CD4-positive, alpha-beta T cell (primary cell): ENCODE measurements at regions not wholly inside any gene's neighbourhood (a gene's known extent, or its start where the extent isn't known, plus 50 kb on each side); places are given as distances from the start of the nearest gene placed in this dataset.

Experiments
- ATAC-seq: fragments of 200-7000 bp; cut with Tn5 transposase; one replicate; pipeline ENCODE4 v1.10.0; 2022; ENCODE audit warnings: mild to moderate bottlenecking; ENCODE audit not compliant: poor library complexity
- CTCF ChIA-PET: fragments of 350-600 bp; sonication (Branson Sonifier 250); formaldehyde crosslinking; loops from one replicate; lab custom pipeline; 2021; ENCODE audit warnings: antibody characterized with exemption, inconsistent platforms; lab: Charles Lee
- POLR2A ChIA-PET: fragments of 350-600 bp; sonication (Branson Sonifier 250); formaldehyde crosslinking; loops from one replicate; lab custom pipeline; 2021; ENCODE audit warnings: antibody characterized with exemption, inconsistent platforms; lab: Charles Lee
- DNase-seq, 14 experiments: peaks; one replicate each; pipeline ENCODE4 v3.0.0-alpha.2; 2013 to 2020; ENCODE audit warnings: mixed read lengths in 2 of 14
- H3K27ac ChIP-seq, 2 donors: one replicate each; pipeline versions ENCODE4 v1.5.1 to v1.7.0; 2013; ENCODE audit warnings: low read length in 2 of 2, low read depth in 1 of 2, mild to moderate bottlenecking in 1 of 2
- H3K27me3 ChIP-seq, 2 experiments: 1 replicate in 1 of 2; 2 replicates in 1 of 2; pipeline versions ENCODE4 v1.6.1 to v1.7.0; 2013; ENCODE audit warnings: low read length in 2 of 2, control low read depth in 1 of 2, mild to moderate bottlenecking in 1 of 2, moderate library complexity in 1 of 2; ENCODE audit not compliant: insufficient read depth in 2 of 2, control insufficient read depth in 1 of 2
- H3K36me3 ChIP-seq: one replicate; pipeline ENCODE4 v1.6.1; 2013; ENCODE audit warnings: low read length, control low read depth; ENCODE audit not compliant: insufficient read depth
- H3K4me1 ChIP-seq: one replicate; pipeline ENCODE4 v1.6.1; 2013; ENCODE audit warnings: low read length, control low read depth; ENCODE audit not compliant: insufficient read depth
- H3K4me3 ChIP-seq: one replicate; pipeline ENCODE4 v1.5.1; 2013; ENCODE audit warnings: mild to moderate bottlenecking, low read length, moderate library complexity
- H3K9me3 ChIP-seq, 2 experiments: 1 replicate in 1 of 2; 2 replicates in 1 of 2; pipeline versions ENCODE4 v1.6.1 to v1.7.0; 2013; ENCODE audit warnings: low read length in 2 of 2, mild to moderate bottlenecking in 2 of 2, control low read depth in 1 of 2, moderate library complexity in 1 of 2; ENCODE audit not compliant: control insufficient read depth in 1 of 2, insufficient read depth in 1 of 2
- H3K27ac Mint-ChIP-seq: one replicate; pipeline ENCODE4 v1.8.0; 2020; ENCODE audit warnings: mixed read lengths
- H3K27me3 Mint-ChIP-seq: one replicate; pipeline ENCODE4 v1.8.0; 2021; ENCODE audit warnings: mixed read lengths
- H3K36me3 Mint-ChIP-seq: one replicate; pipeline ENCODE4 v1.8.0; 2021; ENCODE audit warnings: low read depth, mixed read lengths
- H3K4me1 Mint-ChIP-seq: one replicate; pipeline ENCODE4 v1.8.0; 2021; ENCODE audit warnings: low read depth, mixed read lengths
- H3K4me3 Mint-ChIP-seq: one replicate; pipeline ENCODE4 v1.8.0; 2020; ENCODE audit warnings: mild to moderate bottlenecking, mixed read lengths
- H3K9me3 Mint-ChIP-seq: one replicate; pipeline ENCODE4 v1.8.0; 2020; ENCODE audit warnings: mixed read lengths
- intact Hi-C, 2 experiments: fragments of 100-400 bp; cut with DNase I in 1 of 2; cut with micrococcal nuclease in 1 of 2; formaldehyde crosslinking; loops; one replicate each; pipeline versions ENCODE4 v1.15.1 to v1.9.0; 2023 to 2025; cut with DNase I, micrococcal nuclease
- TF ChIP-seq, protein P1 (sequence below): fragments of 200-600 bp; IDR thresholded peaks from one replicate; pipeline ENCODE4 v1.8.0; 2022; ENCODE audit warnings: antibody characterized with exemption, mild to moderate bottlenecking

DNA sequence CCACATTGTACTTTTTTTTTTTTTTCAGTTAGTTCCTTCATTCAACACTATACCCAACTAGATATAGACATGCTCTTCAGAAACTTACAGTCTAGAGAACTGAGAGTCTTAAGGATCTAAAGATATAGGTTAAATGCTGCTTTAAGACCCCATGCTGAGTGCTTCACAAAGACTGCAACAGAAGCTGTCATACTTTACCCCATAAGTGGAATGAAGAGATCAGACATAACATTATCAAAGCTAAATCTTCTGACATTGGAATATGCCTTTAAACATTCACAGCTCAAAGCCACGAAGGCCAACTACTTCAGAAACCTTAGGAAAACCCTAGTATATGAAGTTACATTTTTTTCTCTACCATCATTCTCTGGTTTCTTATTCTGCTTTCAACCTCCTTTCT, 666.4 kb downstream of the KCNT2 start:
- H3K27me3 Mint-ChIP-seq = no peaks in the 10 kb centered on the region
- no peaks in the 10 kb centered on the region for H3K9me3 Mint-ChIP-seq
- Histone ChIP-seq H3K9me3 (no peaks in the 10 kb centered on the region), H3K4me3 (no peak overlapping the region), H3K36me3 (no peaks in the 10 kb centered on the region), H3K27me3 (no peaks in the 10 kb centered on the region), H3K27ac (no peak overlapping the region), H3K4me1 (no peaks in the 10 kb centered on the region)
- no peak overlapping the region for H3K4me3 Mint-ChIP-seq
- no peaks in the 10 kb centered on the region for H3K4me1 Mint-ChIP-seq
- TF ChIP-seq, protein P1, sequence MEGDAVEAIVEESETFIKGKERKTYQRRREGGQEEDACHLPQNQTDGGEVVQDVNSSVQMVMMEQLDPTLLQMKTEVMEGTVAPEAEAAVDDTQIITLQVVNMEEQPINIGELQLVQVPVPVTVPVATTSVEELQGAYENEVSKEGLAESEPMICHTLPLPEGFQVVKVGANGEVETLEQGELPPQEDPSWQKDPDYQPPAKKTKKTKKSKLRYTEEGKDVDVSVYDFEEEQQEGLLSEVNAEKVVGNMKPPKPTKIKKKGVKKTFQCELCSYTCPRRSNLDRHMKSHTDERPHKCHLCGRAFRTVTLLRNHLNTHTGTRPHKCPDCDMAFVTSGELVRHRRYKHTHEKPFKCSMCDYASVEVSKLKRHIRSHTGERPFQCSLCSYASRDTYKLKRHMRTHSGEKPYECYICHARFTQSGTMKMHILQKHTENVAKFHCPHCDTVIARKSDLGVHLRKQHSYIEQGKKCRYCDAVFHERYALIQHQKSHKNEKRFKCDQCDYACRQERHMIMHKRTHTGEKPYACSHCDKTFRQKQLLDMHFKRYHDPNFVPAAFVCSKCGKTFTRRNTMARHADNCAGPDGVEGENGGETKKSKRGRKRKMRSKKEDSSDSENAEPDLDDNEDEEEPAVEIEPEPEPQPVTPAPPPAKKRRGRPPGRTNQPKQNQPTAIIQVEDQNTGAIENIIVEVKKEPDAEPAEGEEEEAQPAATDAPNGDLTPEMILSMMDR = no peak
- DNase-seq = no peak
- no peak for ATAC-seq
- ChIA-PET POLR2A (no interaction called here), CTCF (no interaction called here)
- H3K27ac Mint-ChIP-seq = no peak overlapping the region
- intact Hi-C loops = no loop called here
- no peaks in the 10 kb centered on the region for H3K36me3 Mint-ChIP-seq

DNA sequence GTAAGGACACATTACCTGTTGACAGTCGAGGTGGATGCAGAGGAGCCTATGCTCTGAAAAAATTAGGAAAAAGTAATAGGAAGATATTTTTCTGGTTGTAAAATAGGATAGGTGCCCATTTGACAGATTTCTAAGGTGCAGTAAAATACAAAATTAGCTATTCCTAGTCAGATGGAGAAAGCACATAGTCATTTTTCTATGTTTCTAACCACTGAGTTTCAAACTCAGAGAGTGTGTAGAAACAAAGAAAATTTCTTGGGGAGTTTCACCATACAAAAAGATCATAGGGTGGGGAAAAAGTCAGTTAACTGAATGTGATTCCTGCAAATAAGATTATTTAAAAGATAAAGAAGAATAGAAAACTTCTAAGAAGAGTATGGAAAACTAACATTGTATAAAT, 666.9 kb downstream of the KCNT2 start:
- H3K36me3 Mint-ChIP-seq = no peaks in the 10 kb centered on the region
- TF ChIP-seq, protein P1 = no peak
- intact Hi-C loops = no loop called here

DNA sequence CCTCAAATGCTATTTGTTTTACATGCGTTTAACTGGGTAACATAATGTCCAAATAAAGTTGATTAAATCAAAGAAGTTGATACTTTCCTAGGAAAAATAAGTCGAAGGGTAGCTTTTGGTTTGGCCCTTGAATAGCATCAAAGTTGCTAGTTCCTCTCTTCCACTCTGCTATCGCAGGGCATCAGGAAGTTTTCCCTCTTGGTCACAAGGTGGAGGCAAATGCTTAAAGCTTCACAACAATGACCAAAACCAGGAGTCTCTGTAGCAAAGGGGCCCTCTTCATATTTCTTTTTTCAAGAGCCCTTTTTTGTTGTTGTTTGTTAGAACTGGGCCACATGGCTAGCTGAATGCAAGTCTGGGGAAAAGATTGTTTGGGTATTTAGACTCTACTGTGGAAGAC, 668.4 kb downstream of the KCNT2 start:
- ChIA-PET CTCF (no interaction called here), POLR2A (no interaction called here)
- Histone ChIP-seq H3K9me3 (no peaks in the 10 kb centered on the region), H3K4me1 (no peaks in the 10 kb centered on the region), H3K36me3 (no peaks in the 10 kb centered on the region), H3K4me3 (no peak overlapping the region), H3K27ac (no peak overlapping the region), H3K27me3 (no peaks in the 10 kb centered on the region)
- Mint-ChIP-seq H3K4me1 (no peaks in the 10 kb centered on the region), H3K9me3 (no peaks in the 10 kb centered on the region), H3K27me3 (no peaks in the 10 kb centered on the region), H3K27ac (no peak overlapping the region), H3K36me3 (no peaks in the 10 kb centered on the region), H3K4me3 (no peak overlapping the region)
- intact Hi-C loops = no loop called here
- ATAC-seq (no peak), DNase-seq (no peak)
- TF ChIP-seq, protein P1 = no peak

More for the DNA sequence above, 666.9 kb downstream of the KCNT2 start:
- ATAC-seq (no peak), DNase-seq (no peak)
- Mint-ChIP-seq H3K4me3 (no peak overlapping the region), H3K9me3 (no peaks in the 10 kb centered on the region), H3K4me1 (no peaks in the 10 kb centered on the region), H3K27ac (no peak overlapping the region), H3K27me3 (no peaks in the 10 kb centered on the region)
- no peak overlapping the region for H3K4me3 ChIP-seq
- H3K4me1 ChIP-seq = no peaks in the 10 kb centered on the region
- ChIA-PET POLR2A (no interaction called here), CTCF (no interaction called here)
- H3K9me3 ChIP-seq = no peaks in the 10 kb centered on the region
- H3K27me3 ChIP-seq = no peaks in the 10 kb centered on the region
- H3K27ac ChIP-seq = no peak overlapping the region
- no peaks in the 10 kb centered on the region for H3K36me3 ChIP-seq
